ENCODE measurements at regions not wholly inside any gene's neighbourhood (a gene's known extent, or its start where the extent isn't known, plus 50 kb on each side); places are given as distances from the start of the nearest gene placed in this dataset.
A peak's percentile ranks its signal among the peaks of the same experiment; 100 is the strongest.

GRCh38 chr19:31900991-31901390 is 444.4 kb upstream of the ZNF507 start:
- no peak for DNase-seq

DNA sequence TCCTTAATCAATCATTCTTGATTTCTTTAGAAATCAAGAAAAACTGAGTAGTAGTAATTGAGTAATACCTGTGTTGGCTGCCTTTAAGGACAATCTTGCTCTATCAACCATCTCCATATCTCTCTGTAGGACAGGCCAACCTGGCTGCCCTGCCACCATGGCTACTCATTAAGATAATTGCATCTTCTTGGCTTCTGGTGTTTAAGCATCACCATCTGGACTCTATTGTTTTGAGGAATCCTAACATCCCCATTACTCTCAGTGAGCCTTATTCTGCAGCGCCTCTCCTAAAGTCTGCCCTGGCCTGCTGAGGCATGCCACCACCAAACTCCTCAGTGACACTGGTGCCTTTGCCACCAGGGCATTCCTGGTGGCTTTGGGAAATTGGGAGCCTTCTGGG is 442.6 kb upstream of the ZNF507 start:
- DNase-seq = no peak

DNA sequence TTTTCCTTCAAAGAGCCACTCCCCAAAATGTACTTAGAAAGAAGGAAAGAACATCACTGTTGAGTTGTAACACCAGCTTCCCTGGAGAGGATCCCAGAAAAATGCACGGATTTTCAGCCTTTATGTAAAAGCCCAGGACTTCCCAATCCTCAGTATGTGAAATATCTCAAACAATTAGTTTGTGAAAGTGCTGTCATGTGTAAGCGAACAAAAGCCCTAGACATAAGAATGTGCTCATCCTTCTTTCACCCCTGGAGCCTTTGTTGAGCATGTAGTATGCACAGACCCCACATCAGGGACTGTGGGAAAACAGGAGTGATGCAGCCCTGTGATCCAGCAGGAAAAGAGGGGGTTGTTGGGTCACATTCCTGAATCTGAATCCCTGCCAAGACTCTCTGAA is 441.4 kb upstream of the ZNF507 start:
- DNase-seq = no peak

- peak; percentile 32 for DNase-seq
Observed at GRCh38 chr19:31906111-31906871, 439.1 kb upstream of the ZNF507 start.

DNA sequence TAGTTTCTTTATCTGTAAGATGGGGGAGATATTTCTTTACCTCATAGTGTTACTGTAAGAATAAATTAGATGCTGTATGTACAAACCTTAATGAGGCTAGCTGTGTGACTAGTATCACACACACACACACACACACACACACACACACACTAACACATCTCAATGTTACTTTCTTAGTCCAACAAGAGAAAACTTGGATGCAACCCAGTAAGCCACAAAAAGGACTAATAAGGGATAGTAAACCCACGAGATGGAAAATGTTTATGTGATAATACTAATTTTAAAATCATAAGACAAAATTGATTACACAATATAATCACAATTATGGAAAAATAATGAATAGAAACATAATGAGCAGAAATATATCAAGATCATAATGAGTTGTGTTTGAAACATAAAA is 437.7 kb upstream of the ZNF507 start:
- no peak for DNase-seq

GRCh38 chr19:31908080-31908479 is 437.3 kb upstream of the ZNF507 start:
- DNase-seq = no peak

DNA sequence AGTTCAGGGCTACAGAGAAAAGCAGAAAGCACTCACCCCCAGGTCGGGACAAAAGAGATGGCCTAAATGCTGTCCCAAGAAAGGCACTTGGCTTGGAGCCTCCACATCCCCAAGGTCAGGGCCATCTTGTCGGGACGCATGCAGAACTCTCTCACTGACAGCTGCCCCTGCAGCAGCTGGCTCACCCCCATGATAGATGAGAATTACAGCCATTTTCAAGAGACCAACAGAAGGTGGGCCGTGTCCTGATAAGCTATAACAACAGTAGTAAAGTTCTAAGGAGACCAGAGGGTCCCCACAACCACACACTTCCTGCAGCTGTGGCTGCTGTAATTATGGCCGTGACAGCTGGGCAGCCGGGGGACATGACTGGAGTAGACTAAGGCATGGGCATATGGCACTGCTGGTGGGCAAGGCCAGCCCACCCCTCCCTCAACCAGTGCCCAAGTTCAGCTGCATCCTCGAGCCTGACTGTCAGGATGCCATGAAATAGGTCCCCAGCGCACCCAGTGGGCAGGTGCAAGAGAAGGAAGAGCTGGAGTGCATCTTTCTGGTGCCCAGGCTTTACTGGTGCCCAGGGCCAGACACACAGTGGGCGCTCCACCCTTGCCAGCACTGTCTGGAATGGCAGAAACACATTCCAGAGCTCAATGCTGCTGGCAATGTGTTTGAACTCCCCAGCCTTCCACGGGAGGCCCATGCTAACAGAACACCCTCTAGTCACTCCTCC is 436.7 kb upstream of the ZNF507 start:
- no peak for DNase-seq

- no peak for DNase-seq
Observed at GRCh38 chr19:31910224-31910623, 435.2 kb upstream of the ZNF507 start.

DNA sequence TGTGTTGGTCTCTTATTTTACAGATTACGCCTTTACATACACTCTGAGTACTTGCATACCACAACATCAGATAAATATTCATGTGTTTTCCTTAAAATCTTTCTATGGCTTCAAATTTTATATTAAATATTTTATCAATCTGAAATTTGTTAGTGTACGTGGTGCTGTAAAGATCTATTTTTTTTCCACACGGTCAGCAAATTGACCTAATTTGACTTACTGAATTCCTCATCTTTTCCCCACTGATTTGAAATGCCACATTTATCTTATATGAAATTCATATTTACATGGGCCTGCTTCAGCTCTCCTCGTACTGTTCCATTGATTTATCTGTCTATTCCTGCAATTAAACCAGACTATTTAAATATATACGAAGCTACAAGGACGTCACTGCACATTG is 433.8 kb upstream of the ZNF507 start:
- no peak for DNase-seq

GRCh38 chr19:31913103-31913661 is 432.2 kb upstream of the ZNF507 start:
- DNase-seq = no peak

- DNase-seq = no peak
Observed at GRCh38 chr19:31930401-31930800, 415.0 kb upstream of the ZNF507 start.

DNA sequence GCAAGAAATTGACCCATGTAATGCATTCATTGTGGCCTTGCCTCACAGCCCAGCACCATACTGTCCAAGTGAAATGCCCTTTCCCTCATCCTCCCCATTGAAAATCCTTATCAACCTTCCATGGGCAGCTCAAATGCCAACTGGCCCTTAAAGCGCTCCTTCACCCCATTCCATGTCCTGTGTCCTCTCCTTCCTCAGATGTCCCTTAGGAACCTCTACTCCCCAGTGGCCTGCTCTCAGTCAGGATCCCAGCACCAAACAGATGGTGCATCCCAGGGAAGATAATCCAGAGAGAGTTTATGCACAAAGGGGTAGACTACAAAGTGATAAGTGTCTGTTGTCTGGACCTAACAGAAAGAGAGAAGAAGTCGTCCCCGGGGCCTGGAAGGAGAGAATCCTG is 407.4 kb upstream of the ZNF507 start:
- no peak for DNase-seq

DNA sequence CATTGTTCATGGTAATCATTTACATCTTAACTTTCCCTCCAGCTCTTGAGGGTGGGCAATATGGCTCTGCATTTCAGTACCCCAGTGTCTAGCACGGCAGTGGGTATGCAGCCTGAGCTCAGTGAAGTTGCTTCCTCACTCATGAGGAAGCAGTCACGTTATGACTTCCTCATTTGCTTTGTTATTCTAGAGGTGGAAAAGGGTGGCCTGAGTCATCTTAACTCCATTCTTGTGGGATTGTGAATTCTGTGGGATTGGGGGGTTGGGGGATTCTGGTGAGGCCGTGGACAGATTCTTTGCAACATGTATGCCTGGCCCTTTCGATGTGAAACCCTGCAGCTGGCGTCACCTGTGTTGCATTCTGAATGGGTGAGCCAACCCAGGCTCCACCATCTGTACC is 406.7 kb upstream of the ZNF507 start:
- peak; percentile 29 for DNase-seq

- no peak for DNase-seq
Observed at GRCh38 chr19:31940396-31940795, 405.0 kb upstream of the ZNF507 start.

DNA sequence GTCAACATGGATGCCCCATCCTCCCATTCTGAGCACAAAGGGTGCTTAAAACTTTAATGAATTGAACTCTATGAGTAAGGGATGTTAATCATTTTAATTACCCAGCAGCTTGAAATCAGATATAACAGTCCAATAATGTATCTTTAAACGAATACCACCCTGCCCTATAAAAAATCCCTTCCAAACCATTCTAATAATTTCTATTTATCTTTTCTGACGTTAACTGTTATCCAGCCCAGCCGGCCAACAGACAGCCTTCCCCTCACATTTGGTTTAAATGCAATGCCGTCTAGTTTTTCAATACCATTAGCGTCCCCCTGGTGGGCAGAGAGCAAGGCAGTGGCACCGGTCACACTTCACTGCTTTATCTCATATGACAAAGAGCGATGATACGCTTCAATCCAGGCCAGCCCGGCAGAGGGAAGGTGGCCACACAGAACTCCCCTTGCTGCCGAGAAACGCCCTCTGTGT is 402.2 kb upstream of the ZNF507 start:
- DNase-seq = no peak

DNA sequence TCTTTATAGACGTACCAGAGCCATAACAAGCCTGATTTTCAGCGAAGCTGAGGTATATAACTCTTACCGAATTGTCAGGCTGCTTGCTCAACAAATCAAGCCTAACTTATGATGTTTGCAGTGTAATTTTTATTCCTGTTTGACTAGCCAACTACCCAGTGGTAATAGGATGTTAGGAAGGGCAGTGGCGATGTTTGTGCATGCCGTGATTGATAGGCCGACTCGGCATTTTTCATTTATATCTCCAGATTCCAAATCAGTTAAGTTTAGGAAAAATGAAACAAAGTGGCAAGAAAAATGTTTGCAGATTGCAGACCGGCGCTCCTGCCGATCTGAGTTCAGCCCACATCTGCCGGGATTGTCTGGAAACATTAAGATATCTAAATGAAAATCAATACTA is 401.6 kb upstream of the ZNF507 start:
- no peak for DNase-seq

- DNase-seq = no peak
Observed at GRCh38 chr19:31944326-31944725, 401.1 kb upstream of the ZNF507 start.

- DNase-seq = no peak
Observed at GRCh38 chr19:31946491-31946890, 398.9 kb upstream of the ZNF507 start.

GRCh38 chr19:31947436-31948115 is 397.8 kb upstream of the ZNF507 start:
- no peak for DNase-seq

DNA sequence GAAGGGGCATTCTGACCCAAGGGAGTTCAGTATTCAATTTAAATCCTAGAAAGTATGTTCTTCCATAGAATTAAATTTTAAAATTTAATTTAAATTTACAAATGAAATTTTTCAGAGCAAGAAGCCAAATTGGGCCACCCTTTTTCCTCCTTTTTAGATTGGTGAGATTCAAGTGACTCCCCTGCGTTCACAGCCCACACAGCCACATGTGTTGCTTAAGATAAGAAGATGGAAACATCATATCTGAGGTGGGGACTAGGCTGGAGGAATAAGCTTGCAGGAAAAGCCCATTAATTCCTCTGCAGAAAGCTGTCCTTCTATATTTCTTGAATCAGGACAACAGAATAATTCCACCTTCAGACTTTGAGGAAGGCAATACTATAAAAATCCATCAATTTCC is 392.7 kb upstream of the ZNF507 start:
- DNase-seq = no peak

DNA sequence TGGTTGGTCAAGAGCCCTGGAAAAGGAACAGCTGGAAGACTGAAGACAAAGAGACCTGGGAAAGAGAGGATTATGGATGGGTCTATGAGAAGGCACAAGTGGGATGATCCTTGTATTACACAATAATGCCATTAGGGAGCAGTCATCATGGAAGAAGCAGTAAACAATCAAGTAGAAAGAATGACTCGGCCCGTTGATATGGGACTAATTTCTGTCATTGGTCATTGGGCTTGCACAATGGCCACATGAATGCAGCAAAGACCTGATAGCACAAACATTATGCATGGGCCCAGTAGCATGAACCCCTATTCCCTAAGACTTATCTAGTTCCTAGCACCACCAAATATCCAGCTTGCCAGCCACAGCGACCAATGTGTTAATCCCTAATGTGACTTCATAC is 390.3 kb upstream of the ZNF507 start:
- no peak for DNase-seq

DNA sequence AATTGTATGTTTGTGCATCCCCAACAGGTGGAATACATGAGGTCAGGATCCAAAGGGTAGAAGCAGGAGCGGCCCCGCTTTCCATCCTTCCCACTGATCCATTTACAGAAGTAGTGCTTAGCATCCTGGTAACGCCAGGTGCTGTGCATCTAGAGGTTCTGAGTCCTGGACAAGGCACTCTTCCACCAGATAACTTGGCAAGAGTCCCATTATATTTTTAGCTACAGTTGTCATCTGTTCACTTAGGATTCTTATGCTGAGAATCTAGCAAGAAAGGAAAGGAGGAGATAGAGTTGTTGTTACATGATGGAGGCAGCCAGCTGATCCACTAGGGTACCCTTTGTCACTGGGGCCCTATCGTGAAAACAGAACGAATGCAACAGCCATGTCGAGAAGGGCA is 389.5 kb upstream of the ZNF507 start:
- no peak for DNase-seq

DNA sequence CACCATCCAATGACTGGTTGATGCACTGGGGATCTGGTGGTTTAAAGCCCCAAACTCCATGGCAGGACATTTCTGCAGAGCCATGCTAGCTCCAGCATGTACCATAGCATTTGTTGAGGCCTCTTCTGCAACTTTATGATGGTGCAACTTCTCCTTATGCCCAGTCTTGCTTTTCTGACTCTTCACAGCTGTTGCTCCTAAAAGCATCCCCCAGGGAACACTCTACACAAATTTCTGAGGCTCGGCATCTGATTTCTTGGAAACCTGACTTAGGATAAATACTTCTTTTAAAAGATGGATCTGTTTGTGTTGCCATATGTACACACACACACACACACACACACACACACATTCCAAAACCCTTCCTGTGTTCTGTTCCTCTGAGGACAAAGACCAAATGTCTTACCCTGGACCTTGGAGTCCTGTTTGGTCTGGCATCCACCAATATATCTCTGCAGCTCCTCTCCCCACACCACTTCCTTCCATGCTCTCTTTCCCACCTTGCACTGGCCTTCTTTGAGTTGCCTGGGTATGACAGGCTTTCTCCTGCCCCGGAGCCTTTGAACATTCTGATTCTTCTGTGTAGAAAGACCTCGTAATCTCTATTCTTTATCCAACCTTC is 388.5 kb upstream of the ZNF507 start:
- DNase-seq = no peak

All from fibroblast of skin of abdomen (primary cell).